ENCODE measurements at regions not wholly inside any gene's neighbourhood (a gene's known extent, or its start where the extent isn't known, plus 50 kb on each side); places are given as distances from the start of the nearest gene placed in this dataset.

- no peak for TF ChIP-seq AFF4 (CRISPR knock-in tag; IDR thresholded peaks at IDR 0.05; ENCODE audit: borderline replicate concordance)
Observed at GRCh38 chr7:10637991-10638390, 335.7 kb upstream of the PHF14 start (continued).

GRCh38 chr7:10643545-10643944 lies 330.1 kb upstream of the PHF14 start:
- ChIA-PET POLR2A (no interaction called here), CTCF (no interaction called here)
- Mint-ChIP-seq H3K36me3 (no peaks in the 10 kb centered on the region), H3K4me3 (no peak overlapping the region), H3K4me1 (peaks cover 2% of the 10 kb centered on the region; the same call in 1 of the 2 replicates), H3K27ac (no peak overlapping the region), H3K9me3 (no peaks in the 10 kb centered on the region), H3K27me3 (ENCODE audit: low read depth) (no peaks in the 10 kb centered on the region; the same call in 1 of the 2 replicates)
- TF ChIP-seq JUN (CRISPR knock-in tag; IDR thresholded peaks at IDR 0.05) (no peak), ZNF532 (CRISPR knock-in tag; IDR thresholded peaks at IDR 0.05; ENCODE audit: borderline replicate concordance) (no peak), NR1H2 (CRISPR knock-in tag; IDR thresholded peaks at IDR 0.05) (no peak), ESRRA (CRISPR knock-in tag; IDR thresholded peaks at IDR 0.05; ENCODE audit: borderline replicate concordance) (no peak), STAT6 (CRISPR knock-in tag; conservative IDR thresholded peaks at IDR 0.05; ENCODE audit: low read depth) (no peak), ZNF219 (CRISPR knock-in tag; IDR thresholded peaks at IDR 0.05; ENCODE audit: borderline replicate concordance) (no peak)
- TF ChIP-seq, protein P1, sequence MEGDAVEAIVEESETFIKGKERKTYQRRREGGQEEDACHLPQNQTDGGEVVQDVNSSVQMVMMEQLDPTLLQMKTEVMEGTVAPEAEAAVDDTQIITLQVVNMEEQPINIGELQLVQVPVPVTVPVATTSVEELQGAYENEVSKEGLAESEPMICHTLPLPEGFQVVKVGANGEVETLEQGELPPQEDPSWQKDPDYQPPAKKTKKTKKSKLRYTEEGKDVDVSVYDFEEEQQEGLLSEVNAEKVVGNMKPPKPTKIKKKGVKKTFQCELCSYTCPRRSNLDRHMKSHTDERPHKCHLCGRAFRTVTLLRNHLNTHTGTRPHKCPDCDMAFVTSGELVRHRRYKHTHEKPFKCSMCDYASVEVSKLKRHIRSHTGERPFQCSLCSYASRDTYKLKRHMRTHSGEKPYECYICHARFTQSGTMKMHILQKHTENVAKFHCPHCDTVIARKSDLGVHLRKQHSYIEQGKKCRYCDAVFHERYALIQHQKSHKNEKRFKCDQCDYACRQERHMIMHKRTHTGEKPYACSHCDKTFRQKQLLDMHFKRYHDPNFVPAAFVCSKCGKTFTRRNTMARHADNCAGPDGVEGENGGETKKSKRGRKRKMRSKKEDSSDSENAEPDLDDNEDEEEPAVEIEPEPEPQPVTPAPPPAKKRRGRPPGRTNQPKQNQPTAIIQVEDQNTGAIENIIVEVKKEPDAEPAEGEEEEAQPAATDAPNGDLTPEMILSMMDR (IDR thresholded peaks at IDR 0.05) = no peak
- TF ChIP-seq, protein P2, sequence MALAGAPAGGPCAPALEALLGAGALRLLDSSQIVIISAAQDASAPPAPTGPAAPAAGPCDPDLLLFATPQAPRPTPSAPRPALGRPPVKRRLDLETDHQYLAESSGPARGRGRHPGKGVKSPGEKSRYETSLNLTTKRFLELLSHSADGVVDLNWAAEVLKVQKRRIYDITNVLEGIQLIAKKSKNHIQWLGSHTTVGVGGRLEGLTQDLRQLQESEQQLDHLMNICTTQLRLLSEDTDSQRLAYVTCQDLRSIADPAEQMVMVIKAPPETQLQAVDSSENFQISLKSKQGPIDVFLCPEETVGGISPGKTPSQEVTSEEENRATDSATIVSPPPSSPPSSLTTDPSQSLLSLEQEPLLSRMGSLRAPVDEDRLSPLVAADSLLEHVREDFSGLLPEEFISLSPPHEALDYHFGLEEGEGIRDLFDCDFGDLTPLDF (CRISPR knock-in tag; IDR thresholded peaks at IDR 0.05) = no peak
- TF ChIP-seq, protein P3, sequence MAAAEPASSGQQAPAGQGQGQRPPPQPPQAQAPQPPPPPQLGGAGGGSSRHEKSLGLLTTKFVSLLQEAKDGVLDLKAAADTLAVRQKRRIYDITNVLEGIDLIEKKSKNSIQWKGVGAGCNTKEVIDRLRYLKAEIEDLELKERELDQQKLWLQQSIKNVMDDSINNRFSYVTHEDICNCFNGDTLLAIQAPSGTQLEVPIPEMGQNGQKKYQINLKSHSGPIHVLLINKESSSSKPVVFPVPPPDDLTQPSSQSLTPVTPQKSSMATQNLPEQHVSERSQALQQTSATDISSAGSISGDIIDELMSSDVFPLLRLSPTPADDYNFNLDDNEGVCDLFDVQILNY (CRISPR knock-in tag; IDR thresholded peaks at IDR 0.05) = no peak
- DNase-seq (ENCODE audit: low spot score) (no peak), ATAC-seq (no peak)

All from WTC11 (cell line).